NB4 (cell line): ENCODE measurements at regions not wholly inside any gene's neighbourhood (a gene's known extent, or its start where the extent isn't known, plus 50 kb on each side); places are given as distances from the start of the nearest gene placed in this dataset.

Source experiments
- CTCF ChIP-seq: IDR thresholded peaks from one replicate; pipeline ENCODE4 v1.5.1; 2012; ENCODE audit warnings: low read depth, low read length
- MAX ChIP-seq: IDR thresholded peaks from 2 replicates; pipeline ENCODE4 v1.6.1; 2011; ENCODE audit warnings: low read depth, low read length
- POLR2A ChIP-seq: IDR thresholded peaks from 2 replicates; pipeline ENCODE4 v1.6.1; 2011; ENCODE audit warnings: mild to moderate bottlenecking; ENCODE audit not compliant: insufficient read length; ENCODE audit errors: extremely low read depth

DNA sequence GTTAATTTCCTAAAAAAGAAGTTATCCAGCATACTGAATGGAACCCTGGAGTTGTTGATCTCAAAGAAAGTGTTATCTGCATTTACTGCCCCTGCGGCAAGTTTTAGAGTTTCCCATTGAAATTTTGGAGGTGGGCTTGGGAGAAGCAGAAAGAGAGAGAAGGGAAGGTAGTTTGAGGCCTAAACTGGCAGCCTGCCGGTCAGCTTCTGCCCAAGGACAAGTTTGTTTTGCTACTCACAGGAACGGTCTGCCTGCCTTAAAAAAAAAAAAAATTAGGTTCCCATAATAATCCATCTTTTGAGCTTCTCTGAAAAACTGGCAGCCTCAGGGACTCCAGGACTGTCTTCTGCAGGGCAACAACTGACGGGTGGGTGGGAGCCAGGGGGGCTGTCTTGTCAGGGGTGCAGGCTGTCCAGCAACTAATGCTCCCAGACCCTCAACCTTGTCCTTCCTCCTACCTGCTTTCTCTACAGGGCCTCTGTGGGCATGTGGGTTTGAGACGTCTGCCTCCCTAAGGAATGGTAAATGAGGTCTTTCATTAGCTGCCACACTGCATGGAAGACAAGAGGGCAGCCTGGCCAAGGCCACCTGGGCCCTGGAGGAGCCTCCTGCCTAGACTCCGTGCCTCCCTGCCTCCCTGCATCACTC is 176.1 kb upstream of the KCNG1 start:
- TF ChIP-seq POLR2A (no peak), CTCF (no peak), MAX (no peak)
